Prostate gland (tissue), 2 donors: ENCODE measurements at regions not wholly inside any gene's neighbourhood (a gene's known extent, or its start where the extent isn't known, plus 50 kb on each side); places are given as distances from the start of the nearest gene placed in this dataset.

Experiments used
- POLR2A ChIP-seq: fragments of 450-650 bp; IDR thresholded peaks from one replicate; pipeline ENCODE4 v1.6.1; 2016; ENCODE audit warnings: antibody characterized with exemption, mild to moderate bottlenecking
- TF ChIP-seq, protein P1 (sequence below), 4 experiments: fragments of 200-600 bp in 2 of 4; fragments of 450-650 bp in 2 of 4; sonication (generic) in 2 of 4; IDR thresholded peaks; 1 replicate in 3 of 4; 2 replicates in 1 of 4; pipeline ENCODE4 v1.5.1; 2016 to 2019; ENCODE audit warnings: antibody characterized with exemption in 4 of 4, mild to moderate bottlenecking in 2 of 4, moderate library complexity in 2 of 4

DNA sequence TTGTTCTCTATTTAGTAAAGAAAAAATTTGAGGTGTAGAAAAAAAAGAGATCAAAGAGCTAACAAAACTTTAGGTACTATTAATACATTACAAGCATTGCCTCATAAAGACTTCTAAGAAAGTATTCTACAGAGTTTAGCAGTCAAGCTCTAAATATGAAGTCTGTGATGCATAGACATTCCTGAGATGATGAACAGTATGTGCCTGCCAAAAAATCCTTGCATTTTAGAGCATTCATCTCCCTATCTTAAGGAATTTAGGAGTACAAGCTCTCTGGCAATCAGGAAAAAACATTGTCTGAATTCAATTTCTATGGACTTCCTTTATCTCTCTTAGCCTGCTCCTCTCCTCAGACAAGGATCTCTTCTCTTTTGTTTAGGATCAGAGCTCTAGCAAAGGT, 202.6 kb upstream of the LRFN5 start:
- TF ChIP-seq, protein P1, sequence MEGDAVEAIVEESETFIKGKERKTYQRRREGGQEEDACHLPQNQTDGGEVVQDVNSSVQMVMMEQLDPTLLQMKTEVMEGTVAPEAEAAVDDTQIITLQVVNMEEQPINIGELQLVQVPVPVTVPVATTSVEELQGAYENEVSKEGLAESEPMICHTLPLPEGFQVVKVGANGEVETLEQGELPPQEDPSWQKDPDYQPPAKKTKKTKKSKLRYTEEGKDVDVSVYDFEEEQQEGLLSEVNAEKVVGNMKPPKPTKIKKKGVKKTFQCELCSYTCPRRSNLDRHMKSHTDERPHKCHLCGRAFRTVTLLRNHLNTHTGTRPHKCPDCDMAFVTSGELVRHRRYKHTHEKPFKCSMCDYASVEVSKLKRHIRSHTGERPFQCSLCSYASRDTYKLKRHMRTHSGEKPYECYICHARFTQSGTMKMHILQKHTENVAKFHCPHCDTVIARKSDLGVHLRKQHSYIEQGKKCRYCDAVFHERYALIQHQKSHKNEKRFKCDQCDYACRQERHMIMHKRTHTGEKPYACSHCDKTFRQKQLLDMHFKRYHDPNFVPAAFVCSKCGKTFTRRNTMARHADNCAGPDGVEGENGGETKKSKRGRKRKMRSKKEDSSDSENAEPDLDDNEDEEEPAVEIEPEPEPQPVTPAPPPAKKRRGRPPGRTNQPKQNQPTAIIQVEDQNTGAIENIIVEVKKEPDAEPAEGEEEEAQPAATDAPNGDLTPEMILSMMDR (IDR thresholded peaks at IDR 0.05) = no peak
- no peak for TF ChIP-seq POLR2A
